22Rv1 (cell line): ENCODE measurements at regions not wholly inside any gene's neighbourhood (a gene's known extent, or its start where the extent isn't known, plus 50 kb on each side); places are given as distances from the start of the nearest gene placed in this dataset.

Source experiments
- CTCF ChIP-seq: fragments of 450-650 bp; IDR thresholded peaks from 2 replicates; pipeline ENCODE4 v1.5.1; 2017; ENCODE audit warnings: mild to moderate bottlenecking
- ZFX ChIP-seq: fragments of 450-650 bp; IDR thresholded peaks from 2 replicates; pipeline ENCODE4 v1.6.1; 2017; ENCODE audit warnings: antibody characterized with exemption, borderline replicate concordance

GRCh38 chrX:63932006-63932405, 147.0 kb upstream of the ARHGEF9 start:
- TF ChIP-seq CTCF (no peak), ZFX (no peak)
